T-helper 2 cell treated with Interferon-gamma antibody and Interleukin-4, amounts not matched to agents 5 μg/mL and 100 μg/mL, for 36 hours (primary cell): ENCODE measurements at regions not wholly inside any gene's neighbourhood (a gene's known extent, or its start where the extent isn't known, plus 50 kb on each side); places are given as distances from the start of the nearest gene placed in this dataset.
"Not testable (repeated sequence)": the region's sequence is repeated elsewhere in the genome, so short reads cannot be mapped to it uniquely, and the experiment has no call there.

Experiments used
- DNase-seq: peaks from one replicate; pipeline ENCODE4 v3.0.0; 2021; ENCODE audit warnings: low spot score
- H3K27ac Mint-ChIP-seq: one replicate; pipeline ENCODE4 v1.8.0; 2021; ENCODE audit warnings: mild to moderate bottlenecking, mixed read lengths
- H3K27me3 Mint-ChIP-seq: one replicate; pipeline ENCODE4 v1.8.0; 2021; ENCODE audit warnings: low read depth, mixed read lengths
- H3K36me3 Mint-ChIP-seq: one replicate; pipeline ENCODE4 v1.8.0; 2021; ENCODE audit warnings: low read depth, mixed read lengths
- H3K4me1 Mint-ChIP-seq: one replicate; pipeline ENCODE4 v1.8.0; 2021; ENCODE audit warnings: low read depth, mixed read lengths
- H3K4me3 Mint-ChIP-seq: one replicate; pipeline ENCODE4 v1.8.0; 2022; ENCODE audit warnings: mild to moderate bottlenecking, moderate library complexity, mixed read lengths
- H3K9me3 Mint-ChIP-seq: one replicate; pipeline ENCODE4 v1.8.0; 2021; ENCODE audit warnings: mixed read lengths

DNA sequence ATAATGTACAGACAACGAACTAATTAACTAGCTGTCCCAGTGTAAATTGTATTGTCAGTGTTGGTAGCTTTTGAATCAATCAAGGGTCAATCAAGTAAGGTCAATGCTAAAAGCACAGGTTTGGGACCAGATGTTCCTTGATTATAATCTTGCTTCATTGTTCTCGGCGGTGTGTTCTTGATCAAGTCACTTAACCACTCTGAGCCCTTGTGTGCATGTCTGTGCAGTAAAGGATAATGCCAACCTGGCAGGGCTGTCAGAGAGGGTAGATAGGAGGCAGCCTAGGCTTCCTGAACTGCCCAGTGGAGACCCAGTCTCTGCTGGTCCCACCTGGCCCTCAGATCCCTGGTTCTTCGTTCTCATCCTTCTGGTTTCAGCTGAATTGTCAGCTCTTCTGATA is 221.0 kb downstream of the EMX2 start:
- H3K36me3 Mint-ChIP-seq = no peaks in the 10 kb centered on the region
- no peak overlapping the region for H3K27ac Mint-ChIP-seq
- no peak for DNase-seq
- no peak overlapping the region for H3K4me3 Mint-ChIP-seq
- H3K27me3 Mint-ChIP-seq = peaks cover 12% of the 10 kb centered on the region
- no peaks in the 10 kb centered on the region for H3K9me3 Mint-ChIP-seq
- H3K4me1 Mint-ChIP-seq = no peaks in the 10 kb centered on the region

- Mint-ChIP-seq H3K27me3 (peaks cover 16% of the 10 kb centered on the region), H3K4me1 (no peaks in the 10 kb centered on the region), H3K27ac (no peak overlapping the region), H3K36me3 (no peaks in the 10 kb centered on the region), H3K9me3 (no peaks in the 10 kb centered on the region), H3K4me3 (no peak overlapping the region)
- no peak for DNase-seq
Measured at GRCh38 chr10:117768333-117769042, 225.9 kb downstream of the EMX2 start.

GRCh38 chr10:117775526-117775925 is 233.0 kb downstream of the EMX2 start:
- H3K27me3 Mint-ChIP-seq = peaks cover 5% of the 10 kb centered on the region
- H3K4me3 Mint-ChIP-seq = no peak overlapping the region
- no peaks in the 10 kb centered on the region for H3K36me3 Mint-ChIP-seq
- no peaks in the 10 kb centered on the region for H3K4me1 Mint-ChIP-seq
- DNase-seq = no peak
- H3K27ac Mint-ChIP-seq = no peak overlapping the region
- H3K9me3 Mint-ChIP-seq = no peaks in the 10 kb centered on the region

DNA sequence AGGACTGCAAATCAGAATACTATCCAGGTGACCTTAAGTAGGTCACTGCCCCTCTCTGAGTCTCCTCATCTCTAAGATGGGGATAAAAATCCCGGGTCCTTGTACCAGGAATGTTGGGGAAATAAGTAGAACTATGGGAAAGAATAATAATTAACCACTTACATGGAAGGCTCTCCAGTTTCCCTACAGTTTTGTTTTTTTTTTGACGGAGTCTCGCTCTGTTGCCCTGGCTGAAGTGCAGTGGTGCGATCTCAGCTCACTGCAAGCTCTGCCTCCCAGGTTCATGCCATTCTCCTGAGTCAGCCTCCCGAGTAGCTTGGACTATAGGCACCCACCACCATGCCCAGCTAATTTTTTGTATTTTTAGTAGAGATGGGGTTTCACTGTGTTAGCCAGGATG is 234.7 kb downstream of the EMX2 start:
- H3K27me3 Mint-ChIP-seq, H3K36me3 Mint-ChIP-seq, H3K4me1 Mint-ChIP-seq, H3K4me3 Mint-ChIP-seq, H3K9me3 Mint-ChIP-seq, DNase-seq, H3K27ac Mint-ChIP-seq: not testable (repeated sequence)

DNA sequence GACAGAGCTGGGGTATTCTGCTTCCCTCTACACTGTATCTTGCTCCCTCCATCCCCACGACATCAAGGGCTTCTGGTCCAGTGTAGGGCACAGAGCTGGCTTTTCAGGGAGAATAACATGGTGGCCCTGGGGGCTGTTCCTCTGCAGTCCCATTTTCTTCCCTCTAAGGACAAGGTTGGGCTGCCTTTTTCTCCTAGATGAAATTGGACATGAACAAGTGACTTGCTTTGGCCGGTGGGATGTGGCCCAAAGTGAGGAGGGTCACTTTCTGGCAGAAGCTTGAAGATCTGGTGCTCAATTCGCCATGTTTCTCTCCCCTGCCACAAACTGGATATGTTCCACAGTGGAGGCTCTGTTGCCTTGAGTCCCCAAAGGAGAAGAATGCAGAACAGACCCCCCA is 235.7 kb downstream of the EMX2 start:
- Mint-ChIP-seq H3K27me3 (peaks cover 2% of the 10 kb centered on the region), H3K4me1 (no peaks in the 10 kb centered on the region), H3K36me3 (no peaks in the 10 kb centered on the region), H3K9me3 (no peaks in the 10 kb centered on the region), H3K27ac (no peak overlapping the region), H3K4me3 (no peak overlapping the region)
- no peak for DNase-seq

GRCh38 chr10:117780411-117780810 is 237.9 kb downstream of the EMX2 start:
- Mint-ChIP-seq H3K4me3 (no peak overlapping the region), H3K4me1 (no peaks in the 10 kb centered on the region), H3K27ac (no peak overlapping the region), H3K27me3 (peaks cover 2% of the 10 kb centered on the region), H3K36me3 (no peaks in the 10 kb centered on the region), H3K9me3 (no peaks in the 10 kb centered on the region)
- DNase-seq = no peak

GRCh38 chr10:117781216-117781831 is 238.8 kb downstream of the EMX2 start:
- H3K27me3 Mint-ChIP-seq = peaks cover 2% of the 10 kb centered on the region
- H3K36me3 Mint-ChIP-seq = no peaks in the 10 kb centered on the region
- H3K4me1 Mint-ChIP-seq = no peaks in the 10 kb centered on the region
- H3K27ac Mint-ChIP-seq = no peak overlapping the region
- no peak for DNase-seq
- no peaks in the 10 kb centered on the region for H3K9me3 Mint-ChIP-seq
- no peak overlapping the region for H3K4me3 Mint-ChIP-seq

DNA sequence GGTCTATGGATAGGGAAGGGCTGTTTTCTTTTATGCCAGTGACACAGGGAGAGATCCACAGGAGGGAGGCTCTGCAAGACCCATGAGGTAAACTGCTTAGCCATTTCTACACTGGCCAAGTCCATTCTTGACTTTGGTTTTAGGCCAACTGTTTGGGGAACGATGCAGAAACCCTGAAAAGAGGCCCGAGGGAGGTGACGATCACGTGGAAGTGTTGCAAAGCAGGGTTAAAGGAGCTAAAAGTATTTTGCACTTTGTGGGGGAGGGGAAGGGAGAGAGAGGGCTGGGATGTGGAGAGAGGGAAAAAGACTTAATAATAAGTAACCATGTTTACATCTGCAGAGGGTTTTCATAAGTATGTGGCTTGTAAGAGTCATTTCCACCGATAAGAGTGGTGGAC is 239.7 kb downstream of the EMX2 start:
- Mint-ChIP-seq H3K27me3 (peaks cover 2% of the 10 kb centered on the region), H3K4me3 (no peak overlapping the region), H3K4me1 (no peaks in the 10 kb centered on the region), H3K9me3 (no peaks in the 10 kb centered on the region), H3K36me3 (no peaks in the 10 kb centered on the region), H3K27ac (no peak overlapping the region)
- DNase-seq = no peak

DNA sequence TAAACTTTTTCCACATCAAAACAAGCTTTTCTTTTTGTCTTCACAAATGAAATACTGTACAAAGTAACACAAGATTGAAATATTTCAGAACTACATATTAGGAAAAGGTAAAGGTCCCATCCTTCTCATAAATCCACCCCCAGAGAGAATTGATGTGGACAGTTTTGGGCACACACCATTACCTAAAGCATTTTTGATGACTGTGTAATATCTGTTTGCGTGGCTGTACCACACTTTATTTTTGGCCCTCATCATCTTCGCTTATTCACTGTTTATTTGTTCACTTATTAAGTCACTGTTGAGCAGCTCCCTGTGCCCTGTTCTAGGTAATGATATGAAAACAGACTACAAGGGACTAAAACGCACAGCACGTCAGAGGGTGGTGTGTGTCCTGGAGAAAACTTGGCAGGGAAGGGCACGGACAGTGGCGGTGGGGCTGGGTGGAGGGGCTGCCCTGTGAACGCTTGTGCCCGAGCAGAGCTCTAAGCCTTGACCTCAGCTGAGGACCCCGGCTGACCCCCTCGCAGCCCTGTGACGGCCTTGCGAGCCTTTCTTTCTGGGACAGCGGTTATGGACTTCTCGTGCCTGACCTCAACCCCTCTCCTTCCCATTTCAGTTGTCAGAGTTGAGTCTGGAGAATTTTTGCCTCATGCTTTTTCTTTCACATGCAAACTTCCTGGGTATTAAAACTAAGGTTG is 241.3 kb downstream of the EMX2 start:
- no peak overlapping the region for H3K27ac Mint-ChIP-seq
- no peaks in the 10 kb centered on the region for H3K9me3 Mint-ChIP-seq
- H3K4me1 Mint-ChIP-seq = no peaks in the 10 kb centered on the region
- no peaks in the 10 kb centered on the region for H3K27me3 Mint-ChIP-seq
- no peak for DNase-seq
- H3K4me3 Mint-ChIP-seq = no peak overlapping the region
- no peaks in the 10 kb centered on the region for H3K36me3 Mint-ChIP-seq

- no peaks in the 10 kb centered on the region for H3K9me3 Mint-ChIP-seq
- no peaks in the 10 kb centered on the region for H3K36me3 Mint-ChIP-seq
- no peak overlapping the region for H3K27ac Mint-ChIP-seq
- H3K4me1 Mint-ChIP-seq = no peaks in the 10 kb centered on the region
- no peak for DNase-seq
- H3K27me3 Mint-ChIP-seq = no peaks in the 10 kb centered on the region
- H3K4me3 Mint-ChIP-seq = no peak overlapping the region
Measured at GRCh38 chr10:117784776-117785175, 242.2 kb downstream of the EMX2 start.

- DNase-seq = no peak
- Mint-ChIP-seq H3K27ac (no peak overlapping the region), H3K27me3 (no peaks in the 10 kb centered on the region), H3K9me3 (no peaks in the 10 kb centered on the region), H3K36me3 (no peaks in the 10 kb centered on the region), H3K4me3 (no peak overlapping the region), H3K4me1 (no peaks in the 10 kb centered on the region)
Measured at GRCh38 chr10:117788911-117789310, 246.4 kb downstream of the EMX2 start.

DNA sequence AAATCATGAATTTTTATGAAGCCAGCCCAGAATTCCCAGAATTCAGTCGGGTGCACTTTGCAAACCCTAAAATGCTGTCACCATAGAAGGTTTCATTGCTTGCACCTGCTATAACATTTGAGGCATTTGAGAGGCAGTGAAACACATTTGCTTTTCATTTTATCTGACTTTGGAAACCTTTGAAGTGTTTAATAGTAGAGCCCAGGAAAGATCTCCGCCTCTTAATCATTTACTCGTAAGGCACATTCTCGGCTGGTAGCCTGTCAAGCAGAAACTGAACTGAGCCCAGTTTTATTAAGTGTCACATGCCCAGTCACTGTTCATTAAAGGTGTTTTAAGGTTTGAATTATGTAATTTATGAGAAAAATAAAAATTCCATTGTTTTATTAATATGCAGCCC is 247.6 kb downstream of the EMX2 start:
- Mint-ChIP-seq H3K4me1 (no peaks in the 10 kb centered on the region), H3K9me3 (no peaks in the 10 kb centered on the region), H3K4me3 (no peak overlapping the region), H3K27me3 (no peaks in the 10 kb centered on the region), H3K27ac (no peak overlapping the region), H3K36me3 (no peaks in the 10 kb centered on the region)
- no peak for DNase-seq

DNA sequence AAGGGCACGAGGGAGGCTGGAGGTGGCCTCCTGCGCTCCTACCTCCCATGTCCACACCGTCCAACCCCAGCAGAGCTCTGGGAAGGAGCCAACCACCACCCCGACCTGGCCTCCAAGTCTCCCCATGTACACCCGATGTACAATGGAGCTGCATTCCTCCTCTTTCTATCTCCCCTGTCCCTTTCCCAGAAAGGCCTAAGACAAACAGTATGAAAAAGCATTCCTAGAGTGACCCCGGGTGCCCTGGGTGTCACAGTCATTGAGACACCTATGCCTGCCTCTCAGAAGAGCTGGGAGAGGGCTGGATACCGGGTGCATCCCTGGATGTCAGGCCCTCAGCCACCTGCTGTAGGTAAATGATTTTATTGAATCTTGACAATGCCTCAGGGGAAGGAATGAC is 248.1 kb downstream of the EMX2 start:
- Mint-ChIP-seq H3K4me1 (no peaks in the 10 kb centered on the region), H3K36me3 (no peaks in the 10 kb centered on the region), H3K27ac (no peak overlapping the region), H3K9me3 (no peaks in the 10 kb centered on the region), H3K27me3 (no peaks in the 10 kb centered on the region), H3K4me3 (no peak overlapping the region)
- DNase-seq = no peak

GRCh38 chr10:117792214-117792613 is 249.7 kb downstream of the EMX2 start:
- no peaks in the 10 kb centered on the region for H3K4me1 Mint-ChIP-seq
- H3K4me3 Mint-ChIP-seq = no peak overlapping the region
- H3K9me3 Mint-ChIP-seq = no peaks in the 10 kb centered on the region
- no peak overlapping the region for H3K27ac Mint-ChIP-seq
- no peaks in the 10 kb centered on the region for H3K27me3 Mint-ChIP-seq
- H3K36me3 Mint-ChIP-seq = no peaks in the 10 kb centered on the region
- DNase-seq = no peak
